IMR-90 (cell line): ENCODE measurements at regions not wholly inside any gene's neighbourhood (a gene's known extent, or its start where the extent isn't known, plus 50 kb on each side); places are given as distances from the start of the nearest gene placed in this dataset.

Experiments used
- ATAC-seq: fragments of 200-7000 bp; cut with Tn5 transposase; 2 replicates; pipeline ENCODE4 v1.9.1; 2020; ENCODE audit warnings: low read depth, mild to moderate bottlenecking, moderate library complexity
- BruUV-seq: library from RNA; stranded (reverse); fragments of 400-500 nt; replicated peaks from 2 replicates; lab custom pipeline; 2021; lab: Mats Ljungman, UMichigan
- CTCF ChIA-PET: fragments of 300-600 bp; formaldehyde crosslinking; extraction: SDS; loops from one replicate; lab custom pipeline; 2021; ENCODE audit warnings: antibody characterized with exemption; lab: Yijun Ruan, JAX
- POLR2A ChIA-PET: fragments of 300-600 bp; sonication (Branson Sonifier 250); formaldehyde crosslinking; loops from one replicate; lab custom pipeline; 2022; ENCODE audit warnings: antibody characterized with exemption; ENCODE audit not compliant: unreplicated experiment; lab: Charles Lee
- DNase-seq: peaks from one replicate; pipeline ENCODE4 v3.0.0; 2013
- H2AFZ ChIP-seq: replicated peaks from 2 replicates; pipeline ENCODE3; 2013; ENCODE audit warnings: low read length, mild to moderate bottlenecking; ENCODE audit not compliant: poor library complexity
- H2AK5ac ChIP-seq: 2 replicates; pipeline ENCODE4 v1.6.1; 2013; ENCODE audit warnings: low read depth, low read length, inconsistent platforms
- H2AK9ac ChIP-seq: replicated peaks from 2 replicates; pipeline ENCODE3; 2013; ENCODE audit warnings: mild to moderate bottlenecking, low read depth, low read length, moderate library complexity; ENCODE audit not compliant: poor library complexity
- H2BK120ac ChIP-seq: 2 replicates; pipeline ENCODE4 v1.6.1; 2013; ENCODE audit warnings: low read depth, low read length, inconsistent platforms
- H2BK15ac ChIP-seq: 3 replicates; pipeline ENCODE4 v1.6.1; 2013; ENCODE audit warnings: low read depth, low read length, inconsistent platforms
- H2BK20ac ChIP-seq: 2 replicates; pipeline ENCODE4 v1.6.1; 2013; ENCODE audit warnings: low read depth, mild to moderate bottlenecking, inconsistent platforms, low read length, moderate library complexity
- H2BK5ac ChIP-seq: 2 replicates; pipeline ENCODE4 v1.6.1; 2013; ENCODE audit warnings: mild to moderate bottlenecking, low read depth, low read length, inconsistent platforms; ENCODE audit not compliant: poor library complexity, severe bottlenecking
- H3K14ac ChIP-seq: replicated peaks from 2 replicates; pipeline ENCODE4 v1.6.1; 2013; ENCODE audit warnings: low read depth, low read length, inconsistent platforms
- H3K18ac ChIP-seq: 2 replicates; pipeline ENCODE4 v1.6.1; 2013; ENCODE audit warnings: low read depth, low read length, control low read depth
- H3K23ac ChIP-seq: 2 replicates; pipeline ENCODE4 v1.6.1; 2013; ENCODE audit warnings: low read depth, low read length, inconsistent platforms
- H3K27ac ChIP-seq: 2 replicates; pipeline ENCODE4 v1.5.1; 2013; ENCODE audit warnings: mild to moderate bottlenecking, control low read depth, low read length; ENCODE audit not compliant: insufficient read depth
- H3K27me3 ChIP-seq: 2 replicates; pipeline ENCODE4 v1.6.1; 2013; ENCODE audit warnings: low read length; ENCODE audit not compliant: control insufficient read depth, insufficient read depth
- H3K36me3 ChIP-seq: 2 replicates; pipeline ENCODE4 v1.6.1; 2013; ENCODE audit warnings: low read length, mixed read lengths; ENCODE audit not compliant: control insufficient read depth, insufficient read depth
- H3K4ac ChIP-seq: 2 replicates; pipeline ENCODE4 v1.6.1; 2013; ENCODE audit warnings: low read depth, low read length, inconsistent platforms
- H3K4me1 ChIP-seq: 2 replicates; pipeline ENCODE4 v1.6.1; 2013; ENCODE audit warnings: low read length, mixed read lengths; ENCODE audit not compliant: control insufficient read depth, insufficient read depth
- H3K4me2 ChIP-seq: 2 replicates; pipeline ENCODE4 v1.6.1; 2013; ENCODE audit warnings: low read depth, mild to moderate bottlenecking, control low read depth, low read length, moderate library complexity
- H3K4me3 ChIP-seq: 2 replicates; pipeline ENCODE4 v1.5.1; 2013; ENCODE audit warnings: low read depth, mild to moderate bottlenecking, control low read depth, low read length, moderate library complexity; ENCODE audit not compliant: insufficient read depth
- H3K56ac ChIP-seq: 2 replicates; pipeline ENCODE4 v1.6.1; 2013; ENCODE audit warnings: low read length, inconsistent platforms; ENCODE audit not compliant: insufficient read depth; ENCODE audit errors: extremely low read depth
- H3K79me1 ChIP-seq, 2 experiments: 2 replicates each; pipeline ENCODE4 v1.6.1; 2013; ENCODE audit warnings: low read length in 2 of 2, inconsistent platforms in 1 of 2, low read depth in 1 of 2
- H3K9ac ChIP-seq: 2 replicates; pipeline ENCODE4 v1.6.1; 2013; ENCODE audit warnings: low read depth, low read length, control low read depth
- H3K9me1 ChIP-seq: 2 replicates; pipeline ENCODE4 v1.6.1; 2013; ENCODE audit warnings: low read length, inconsistent platforms; ENCODE audit not compliant: insufficient read depth
- H3K9me3 ChIP-seq: 2 replicates; pipeline ENCODE4 v1.6.1; 2013; ENCODE audit warnings: low read length; ENCODE audit not compliant: control insufficient read depth, insufficient read depth
- H4K20me1 ChIP-seq: 2 replicates; pipeline ENCODE4 v1.6.1; 2013; ENCODE audit warnings: low read length, inconsistent platforms; ENCODE audit not compliant: insufficient read depth
- H4K5ac ChIP-seq: 2 replicates; pipeline ENCODE4 v1.6.1; 2013; ENCODE audit warnings: mild to moderate bottlenecking, low read depth, low read length, control low read depth
- H4K8ac ChIP-seq, 2 experiments: 2 replicates each; pipeline ENCODE4 v1.6.1; 2013; ENCODE audit warnings: low read depth in 2 of 2, low read length in 2 of 2, control low read depth in 1 of 2, inconsistent platforms in 1 of 2
- H4K91ac ChIP-seq: 2 replicates; pipeline ENCODE4 v1.6.1; 2013; ENCODE audit warnings: low read depth, low read length, inconsistent platforms; ENCODE audit not compliant: insufficient read depth
- NFE2L2 ChIP-seq: fragments of 150-350 bp; IDR thresholded peaks from 2 replicates; pipeline ENCODE4 v1.6.1; 2016; ENCODE audit warnings: low read depth, mild to moderate bottlenecking, low read length
- POLR2A ChIP-seq: IDR thresholded peaks from 2 replicates; pipeline ENCODE4 v1.6.1; 2012; ENCODE audit warnings: mild to moderate bottlenecking, low read depth, low read length
- RAD21 ChIP-seq: IDR thresholded peaks from 2 replicates; pipeline ENCODE4 v1.6.1; 2012; ENCODE audit warnings: low read length, improper control_type of control experiment
- WGBS, 2 experiments: methylation state at CpG; one replicate each; pipeline versions ENCODE4 v1.1.5 to v1.1.7; 2013; ENCODE audit warnings: missing lambda C conversion rate in 2 of 2; ENCODE audit not compliant: insufficient read length in 1 of 2; ENCODE audit errors: extremely low coverage in 2 of 2; 5-methylcytosine and 5-hydroxymethylcytosine counted together
- dilution Hi-C: fragments of 300-500 bp; cut with HindIII; formaldehyde crosslinking; loops from one replicate; pipeline ENCODE4 v1.14.3; 2018; ENCODE audit warnings: low sequenced_read_pairs; ENCODE audit not compliant: unreplicated experiment
- in situ Hi-C: fragments of 300-500 bp; cut with MboI; formaldehyde crosslinking; loops from 3 replicates; pipeline ENCODE4 v1.14.3; 2019; ENCODE audit warnings: low sequenced_read_pairs, inconsistent platforms, mixed read lengths
- intact Hi-C: fragments of 100-400 bp; cut with micrococcal nuclease; formaldehyde crosslinking; loops from 2 replicates; pipeline ENCODE4 v1.10.0; 2022
- TF ChIP-seq, protein P1 (sequence below): fragments of 150-350 bp; IDR thresholded peaks from 2 replicates; pipeline ENCODE4 v1.6.1; 2017; ENCODE audit warnings: mild to moderate bottlenecking, antibody characterized with exemption, low read length, low read depth

DNA sequence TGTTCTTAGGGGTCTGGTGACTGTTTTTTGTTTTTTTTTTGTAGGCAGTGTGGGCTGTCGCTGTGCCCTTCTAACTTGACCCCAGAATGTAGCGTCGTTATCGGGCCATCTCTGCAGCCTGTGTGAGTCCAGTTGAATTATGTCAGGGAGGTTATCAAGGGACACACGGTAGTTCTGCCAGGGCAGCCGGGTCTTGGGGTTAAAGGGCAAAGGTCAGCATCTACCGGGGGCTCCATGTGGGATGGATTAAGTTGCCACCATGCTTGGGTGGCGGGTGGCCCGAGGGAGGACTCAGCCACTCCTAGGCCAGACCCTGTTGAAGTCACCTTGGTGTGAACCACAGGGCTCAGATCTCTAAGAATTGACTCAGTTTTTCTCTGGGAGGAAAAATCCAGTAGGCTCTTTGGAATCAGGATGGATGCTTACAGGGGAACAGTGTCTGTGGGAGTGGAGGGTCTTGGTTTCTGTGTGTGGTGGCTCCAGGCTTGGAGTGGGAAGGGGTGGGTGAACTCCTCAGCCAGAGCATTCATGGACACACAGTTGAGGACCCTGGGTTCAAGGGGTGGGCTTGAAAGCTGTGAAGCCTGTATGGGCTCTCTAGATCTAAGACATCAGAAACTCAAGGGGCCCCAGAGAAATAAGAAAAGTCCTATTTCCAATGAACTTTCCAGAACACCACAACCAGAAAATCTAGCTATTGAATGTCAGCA is 191.7 kb downstream of the IRF8 start:
- TF ChIP-seq RAD21 (no peak), POLR2A (no peak), NFE2L2 (no peak)
- TF ChIP-seq, protein P1, sequence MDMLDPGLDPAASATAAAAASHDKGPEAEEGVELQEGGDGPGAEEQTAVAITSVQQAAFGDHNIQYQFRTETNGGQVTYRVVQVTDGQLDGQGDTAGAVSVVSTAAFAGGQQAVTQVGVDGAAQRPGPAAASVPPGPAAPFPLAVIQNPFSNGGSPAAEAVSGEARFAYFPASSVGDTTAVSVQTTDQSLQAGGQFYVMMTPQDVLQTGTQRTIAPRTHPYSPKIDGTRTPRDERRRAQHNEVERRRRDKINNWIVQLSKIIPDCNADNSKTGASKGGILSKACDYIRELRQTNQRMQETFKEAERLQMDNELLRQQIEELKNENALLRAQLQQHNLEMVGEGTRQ = no peak
- Histone ChIP-seq H3K79me1 (no peaks in the 10 kb centered on the region), H3K36me3 (no peaks in the 10 kb centered on the region), H3K4me2 (no peak overlapping the region), H4K8ac (no peak overlapping the region), H3K9ac (no peak overlapping the region), H3K4me1 (no peaks in the 10 kb centered on the region), H3K27me3 (no peaks in the 10 kb centered on the region), H3K9me1 (no peaks in the 10 kb centered on the region), H2BK120ac (no peak overlapping the region), H2BK5ac (no peak overlapping the region), H2AK9ac (no peak overlapping the region), H4K5ac (no peak overlapping the region), H2AFZ (no peak overlapping the region), H2AK5ac (no peak overlapping the region), H2BK20ac (no peak overlapping the region), H3K9me3 (no peaks in the 10 kb centered on the region), H3K56ac (no peak overlapping the region), H3K4ac (no peak overlapping the region), H3K27ac (no peak overlapping the region), H4K91ac (no peak overlapping the region), H3K23ac (no peak overlapping the region), H2BK15ac (no peak overlapping the region), H4K20me1 (no peaks in the 10 kb centered on the region), H3K14ac (no peak overlapping the region), H3K4me3 (no peak overlapping the region), H3K18ac (no peak overlapping the region)
- 76% methylated on average over 2 of the region's 9 CpGs; no CpG with 5 or more reads in 1 of the 2 experiments for WGBS, 2 experiments
- intact Hi-C loops = no loop called here
- POLR2A ChIA-PET = no interaction called here
- ATAC-seq (no peak), DNase-seq (no peak)
- dilution Hi-C loops = no loop called here
- in situ Hi-C loops = no loop called here
- CTCF ChIA-PET = interaction anchor here (0.9 kb wide), 1 partner anchor 28 kb away, joined by 3 read pairs; no protein-coding TSS in a partner anchor
- no TSS peak for BruUV-seq
